ENCODE measurements at regions not wholly inside any gene's neighbourhood (a gene's known extent, or its start where the extent isn't known, plus 50 kb on each side); places are given as distances from the start of the nearest gene placed in this dataset.

- no peak for ATAC-seq
- no peak for FAIRE-seq
- Histone ChIP-seq H3K4me1 (replicated peaks in 1 of 2; ENCODE audit: control insufficient read depth in 2 of 2, insufficient read depth in 2 of 2, low read length in 2 of 2) (peaks cover 0 to 8% of the 10 kb centered on the region in 2 experiments; a peak in 2 of 5 replicates), H3K36me3 (ENCODE audit: control insufficient read depth, insufficient read depth, low read length) (no peaks in the 10 kb centered on the region), H3K9me1 (ENCODE audit: control insufficient read depth, insufficient read depth, low read length) (no peaks in the 10 kb centered on the region), H3K79me2 (ENCODE audit: control insufficient read depth, insufficient read depth, low read length) (no peaks in the 10 kb centered on the region), H3K4me2 (ENCODE audit: insufficient read depth, low read length) (no peak overlapping the region), H3K4me3 (no peak overlapping the region), H3K27me3 (ENCODE audit: control insufficient read depth in 2 of 2, insufficient read depth in 2 of 2, low read length in 2 of 2) (peaks cover 0 to 16% of the 10 kb centered on the region in 2 experiments; a peak in 1 of 5 replicates), H4K20me1 (replicated peaks; ENCODE audit: control insufficient read depth, insufficient read depth, low read length) (no peaks in the 10 kb centered on the region; the same call in 1 of the 2 replicates), H3K9me3 (replicated peaks; ENCODE audit: control insufficient read depth, insufficient read depth, low read depth, low read length) (no peaks in the 10 kb centered on the region), H2AFZ (ENCODE audit: low read depth, low read length) (no peak overlapping the region), H3K27ac (ENCODE audit: extremely low read depth, low read depth, low read length) (no peak overlapping the region), H3K9ac (ENCODE audit: insufficient read depth in 1 of 2, low read depth in 2 of 2, low read length in 2 of 2) (no peak overlapping the region)
- POLR2A ChIA-PET: no interaction called here
- WGBS (ENCODE audit: insufficient coverage, low coverage, missing lambda C conversion rate): 0% methylated on average over 4 of the region's 4 CpGs
- DNase-seq (ENCODE audit: extremely low read depth in 1 of 4, low spot score in 3 of 4): no peak
- no TSS peak for BruUV-seq (replicated peaks)
- intact Hi-C loops (cut with micrococcal nuclease) (no loop called here), in situ Hi-C loops (cut with MboI) (no loop called here)
- CTCF ChIA-PET (ENCODE audit: low intra/inter-chr PET ratio): no interaction called here
- TF ChIP-seq ZNF175 (CRISPR knock-in tag; IDR thresholded peaks at IDR 0.05; ENCODE audit: low read depth) (no peak), CLOCK (CRISPR knock-in tag; IDR thresholded peaks at IDR 0.05; ENCODE audit: borderline replicate concordance) (no peak), THRAP3 (IDR thresholded peaks at IDR 0.05; ENCODE audit: borderline replicate concordance) (no peak), PML (IDR thresholded peaks at IDR 0.05; ENCODE audit: low read length) (no peak), FOXP1 (CRISPR knock-in tag; IDR thresholded peaks at IDR 0.05) (no peak), CREB5 (CRISPR knock-in tag; IDR thresholded peaks at IDR 0.05) (no peak), RCOR1 (IDR thresholded peaks at IDR 0.05; ENCODE audit: borderline replicate concordance in 1 of 2, low read depth in 2 of 2, low read length in 2 of 2) (no peak), L3MBTL2 (IDR thresholded peaks at IDR 0.05) (no peak), ESRRB (CRISPR knock-in tag; IDR thresholded peaks at IDR 0.05; ENCODE audit: borderline replicate concordance) (no peak), RBM14 (IDR thresholded peaks at IDR 0.05; ENCODE audit: borderline replicate concordance, insufficient read depth, low read depth, low read length) (no peak), NFXL1 (CRISPR knock-in tag; IDR thresholded peaks at IDR 0.05) (no peak), TSC22D4 (tag; IDR thresholded peaks at IDR 0.05) (no peak), ZNF395 (CRISPR knock-in tag; IDR thresholded peaks at IDR 0.05) (no peak), KAT8 (IDR thresholded peaks at IDR 0.05; ENCODE audit: low read depth) (no peak), HDAC2 (IDR thresholded peaks at IDR 0.05) (no peak), NR2C2 (CRISPR knock-in tag; IDR thresholded peaks at IDR 0.05) (no peak), NR2C2 (tag; IDR thresholded peaks at IDR 0.05) (no peak), NR2F6 (CRISPR knock-in tag; IDR thresholded peaks at IDR 0.05) (no peak), ZBTB43 (CRISPR knock-in tag; IDR thresholded peaks at IDR 0.05) (no peak)
These were observed 87.1 kb upstream of the RGMA start for GRCh38 chr15:93176065-93176464.

All from K562 (cell line).